DOHH2 (cell line): ENCODE measurements at regions not wholly inside any gene's neighbourhood (a gene's known extent, or its start where the extent isn't known, plus 50 kb on each side); places are given as distances from the start of the nearest gene placed in this dataset.

Source experiments
- H3F3A ChIP-seq: fragments of 200-600 bp; sonication (generic), shearing (Covaris generic); 2 replicates; pipeline ENCODE4 v1.6.0; 2016; ENCODE audit warnings: antibody characterized with exemption, mild to moderate bottlenecking; ENCODE audit not compliant: control insufficient read depth, insufficient read depth
- H3K27ac ChIP-seq: fragments of 200-600 bp; sonication (generic); 2 replicates; pipeline ENCODE4 v1.5.1; 2014; ENCODE audit warnings: low read depth, mild to moderate bottlenecking, low read length, moderate library complexity
- H3K27me3 ChIP-seq: fragments of 200-600 bp; sonication (generic); 2 replicates; pipeline ENCODE4 v1.6.1; 2014; ENCODE audit warnings: mild to moderate bottlenecking, low read length, mixed read lengths; ENCODE audit not compliant: control insufficient read depth
- H3K36me3 ChIP-seq: fragments of 200-600 bp; sonication (generic); 2 replicates; pipeline ENCODE4 v1.6.1; 2014; ENCODE audit warnings: mild to moderate bottlenecking, low read length, moderate library complexity, mixed read lengths; ENCODE audit not compliant: control insufficient read depth
- H3K4me1 ChIP-seq: fragments of 200-600 bp; sonication (generic); 2 replicates; pipeline ENCODE4 v1.6.1; 2014; ENCODE audit warnings: mild to moderate bottlenecking, low read length, mixed read lengths; ENCODE audit not compliant: control insufficient read depth
- H3K4me2 ChIP-seq: fragments of 200-600 bp; sonication (generic); 2 replicates; pipeline ENCODE4 v1.6.0; 2014; ENCODE audit warnings: mild to moderate bottlenecking, low read length, moderate library complexity
- H3K4me3 ChIP-seq: fragments of 200-600 bp; sonication (generic); 2 replicates; pipeline ENCODE4 v1.5.1; 2014; ENCODE audit warnings: mild to moderate bottlenecking, low read length, mixed read lengths
- H3K79me2 ChIP-seq: fragments of 200-600 bp; sonication (generic); 2 replicates; pipeline ENCODE4 v1.6.1; 2014; ENCODE audit warnings: mild to moderate bottlenecking, low read length, mixed read lengths; ENCODE audit not compliant: control insufficient read depth
- H3K9me2 ChIP-seq: fragments of 200-600 bp; sonication (generic); replicated peaks from 2 replicates; pipeline ENCODE4 v1.6.1; 2014; ENCODE audit warnings: mild to moderate bottlenecking, low read length, mixed read lengths; ENCODE audit not compliant: control insufficient read depth
- H3K9me3 ChIP-seq: fragments of 200-600 bp; sonication (generic); 2 replicates; pipeline ENCODE4 v1.6.1; 2014; ENCODE audit warnings: antibody characterized with exemption, low read length, mixed read lengths; ENCODE audit not compliant: control insufficient read depth, insufficient read depth
- H4K20me1 ChIP-seq: fragments of 200-600 bp; sonication (generic); 2 replicates; pipeline ENCODE4 v1.6.0; 2014; ENCODE audit warnings: low read depth, mild to moderate bottlenecking, antibody characterized with exemption, low read length, moderate library complexity; ENCODE audit not compliant: control insufficient read depth, insufficient read depth
- EZH2phosphoT487 ChIP-seq: fragments of 200-600 bp; sonication (generic); IDR thresholded peaks from 2 replicates; pipeline ENCODE4 v1.6.1; 2017; ENCODE audit warnings: borderline replicate concordance, mild to moderate bottlenecking, antibody characterized with exemption, low read length, moderate library complexity, mixed read lengths
- TF ChIP-seq, protein P1 (sequence below): fragments of 200-600 bp; sonication (generic); IDR thresholded peaks from one replicate; pipeline ENCODE4 v1.5.1; 2014; ENCODE audit warnings: antibody characterized with exemption, mild to moderate bottlenecking, low read depth, low read length; ENCODE audit not compliant: poor library complexity, severe bottlenecking

DNA sequence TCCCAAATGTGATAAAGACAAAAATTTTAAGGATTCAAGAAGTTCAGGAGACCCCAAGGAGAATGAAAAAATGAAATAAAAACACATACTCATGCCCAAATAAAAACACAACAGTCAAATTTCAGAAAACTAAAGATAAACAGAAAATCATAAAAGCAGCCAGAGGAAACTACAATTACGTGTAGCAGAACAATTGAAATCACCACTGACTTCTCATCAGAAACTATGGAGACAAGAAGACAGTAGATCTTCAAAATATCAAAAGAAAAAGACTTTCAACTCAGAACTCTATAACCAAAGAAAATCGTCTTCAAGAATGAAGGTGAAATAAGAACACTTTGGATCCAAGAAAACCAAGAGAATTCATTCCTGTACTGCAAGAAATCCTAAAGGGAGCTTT is 54.9 kb downstream of the DIO3 start:
- TF ChIP-seq, protein P1, sequence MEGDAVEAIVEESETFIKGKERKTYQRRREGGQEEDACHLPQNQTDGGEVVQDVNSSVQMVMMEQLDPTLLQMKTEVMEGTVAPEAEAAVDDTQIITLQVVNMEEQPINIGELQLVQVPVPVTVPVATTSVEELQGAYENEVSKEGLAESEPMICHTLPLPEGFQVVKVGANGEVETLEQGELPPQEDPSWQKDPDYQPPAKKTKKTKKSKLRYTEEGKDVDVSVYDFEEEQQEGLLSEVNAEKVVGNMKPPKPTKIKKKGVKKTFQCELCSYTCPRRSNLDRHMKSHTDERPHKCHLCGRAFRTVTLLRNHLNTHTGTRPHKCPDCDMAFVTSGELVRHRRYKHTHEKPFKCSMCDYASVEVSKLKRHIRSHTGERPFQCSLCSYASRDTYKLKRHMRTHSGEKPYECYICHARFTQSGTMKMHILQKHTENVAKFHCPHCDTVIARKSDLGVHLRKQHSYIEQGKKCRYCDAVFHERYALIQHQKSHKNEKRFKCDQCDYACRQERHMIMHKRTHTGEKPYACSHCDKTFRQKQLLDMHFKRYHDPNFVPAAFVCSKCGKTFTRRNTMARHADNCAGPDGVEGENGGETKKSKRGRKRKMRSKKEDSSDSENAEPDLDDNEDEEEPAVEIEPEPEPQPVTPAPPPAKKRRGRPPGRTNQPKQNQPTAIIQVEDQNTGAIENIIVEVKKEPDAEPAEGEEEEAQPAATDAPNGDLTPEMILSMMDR, result no peak
- TF ChIP-seq EZH2phosphoT487, result no peak
- H3K36me3 ChIP-seq, result no peaks in the 10 kb centered on the region
- no peak overlapping the region for H3K27ac ChIP-seq
- H3K9me3 ChIP-seq, result no peaks in the 10 kb centered on the region
- no peaks in the 10 kb centered on the region for H3K9me2 ChIP-seq
- peaks cover 16% of the 10 kb centered on the region for H3K27me3 ChIP-seq
- H4K20me1 ChIP-seq, result no peaks in the 10 kb centered on the region
- no peak overlapping the region for H3K4me2 ChIP-seq
- no peaks in the 10 kb centered on the region for H3K79me2 ChIP-seq
- no peaks in the 10 kb centered on the region for H3K4me1 ChIP-seq
- no peaks in the 10 kb centered on the region for H3F3A ChIP-seq
- H3K4me3 ChIP-seq, result no peak overlapping the region

DNA sequence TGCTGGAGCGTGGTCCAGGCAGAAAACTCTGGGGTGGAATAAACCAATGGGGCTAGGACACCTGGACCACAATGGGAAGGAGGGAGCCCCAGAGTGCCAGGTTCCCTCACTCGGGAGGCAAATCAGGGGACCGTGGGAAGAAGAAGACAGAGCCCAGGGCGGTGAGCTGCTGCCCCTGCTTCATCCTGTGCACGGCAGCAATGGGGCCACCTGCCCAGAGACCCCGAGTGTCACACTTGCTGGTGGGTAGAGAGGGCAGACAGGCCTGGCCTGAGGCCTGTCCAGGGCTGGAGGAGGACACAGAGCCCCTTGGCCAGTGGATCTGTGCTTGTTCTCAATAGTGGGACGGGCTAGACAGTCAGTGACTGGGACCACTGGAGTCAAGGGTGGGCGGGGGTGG is 58.2 kb downstream of the DIO3 start:
- TF ChIP-seq EZH2phosphoT487, result no peak
- TF ChIP-seq, protein P1, result no peak
- no peaks in the 10 kb centered on the region for H3K36me3 ChIP-seq
- no peaks in the 10 kb centered on the region for H3K79me2 ChIP-seq
- H3K27ac ChIP-seq, result no peak overlapping the region
- no peaks in the 10 kb centered on the region for H3K9me2 ChIP-seq
- H4K20me1 ChIP-seq, result no peaks in the 10 kb centered on the region
- peaks cover 9% of the 10 kb centered on the region; the same call in 1 of the 2 replicates for H3K27me3 ChIP-seq
- no peaks in the 10 kb centered on the region for H3F3A ChIP-seq
- no peaks in the 10 kb centered on the region for H3K4me1 ChIP-seq
- no peak overlapping the region for H3K4me3 ChIP-seq
- H3K9me3 ChIP-seq, result no peaks in the 10 kb centered on the region
- no peak overlapping the region for H3K4me2 ChIP-seq

DNA sequence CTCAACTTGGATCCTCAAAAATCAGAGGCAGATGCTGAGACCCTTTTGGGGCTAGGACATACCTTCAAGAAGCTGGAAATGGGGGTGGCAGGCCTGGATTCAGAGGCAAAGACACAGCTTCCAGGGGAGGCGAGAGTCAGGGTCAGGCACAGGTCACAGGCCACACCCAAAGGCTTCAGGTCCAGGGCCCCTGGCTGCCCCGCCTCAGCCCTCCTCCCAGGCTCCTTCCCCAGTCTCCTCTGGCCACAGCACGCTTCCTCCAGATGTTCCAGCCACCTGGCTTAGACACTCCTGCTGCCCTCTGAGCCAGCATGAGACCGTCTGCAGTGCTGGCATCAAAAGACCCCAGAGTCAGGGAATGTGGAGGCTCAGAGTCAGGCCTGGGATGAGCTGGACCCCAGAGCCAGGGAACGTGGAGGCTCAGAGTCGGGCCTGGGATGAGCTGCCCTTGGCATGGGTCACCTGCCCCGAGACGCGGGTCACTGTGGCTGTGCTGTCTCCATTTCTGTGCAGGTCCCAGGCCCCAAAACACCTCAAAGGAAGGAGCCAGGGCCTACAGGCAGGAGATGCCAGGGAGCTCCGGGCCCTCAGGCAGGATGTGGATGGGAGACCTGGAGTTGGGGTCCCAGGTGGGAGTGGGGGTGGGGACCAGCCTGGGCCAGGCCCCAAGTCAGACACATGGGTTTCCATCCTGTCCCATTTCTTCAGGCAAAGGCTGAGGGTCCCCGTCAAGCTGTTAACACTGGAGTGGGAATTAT is 58.9 kb downstream of the DIO3 start:
- Histone ChIP-seq H3K27ac (no peak overlapping the region), H3F3A (no peaks in the 10 kb centered on the region), H3K9me2 (no peaks in the 10 kb centered on the region), H3K79me2 (no peaks in the 10 kb centered on the region), H3K4me2 (no peak overlapping the region), H3K36me3 (no peaks in the 10 kb centered on the region), H3K4me3 (no peak overlapping the region), H3K4me1 (no peaks in the 10 kb centered on the region), H3K9me3 (no peaks in the 10 kb centered on the region), H3K27me3 (peaks cover 7% of the 10 kb centered on the region; the same call in 1 of the 2 replicates), H4K20me1 (no peaks in the 10 kb centered on the region)
- TF ChIP-seq, protein P1, result no peak
- TF ChIP-seq EZH2phosphoT487, result no peak
